ENCODE measurements at regions not wholly inside any gene's neighbourhood (a gene's known extent, or its start where the extent isn't known, plus 50 kb on each side); places are given as distances from the start of the nearest gene placed in this dataset.

GRCh38 chr6:88413459-88413858 is 247.3 kb upstream of the CNR1 start:
- TF ChIP-seq CTCF (conservative IDR thresholded peaks at IDR 0.05): no peak
- TF ChIP-seq EZH2 (IDR thresholded peaks at IDR 0.05; ENCODE audit: low read depth): no peak
